Colonic mucosa (tissue), 4 donors: ENCODE measurements at regions not wholly inside any gene's neighbourhood (a gene's known extent, or its start where the extent isn't known, plus 50 kb on each side); places are given as distances from the start of the nearest gene placed in this dataset.

Experiments
- DNase-seq: peaks from one replicate; pipeline ENCODE4 v3.0.0-alpha.2; 2020
- H3K27ac ChIP-seq: fragments of 200-600 bp; one replicate; pipeline ENCODE4 v1.8.0; 2021
- H3K27me3 ChIP-seq: fragments of 200-600 bp; one replicate; pipeline ENCODE4 v1.8.0; 2021
- H3K36me3 ChIP-seq: fragments of 200-600 bp; one replicate; pipeline ENCODE4 v1.8.0; 2021
- H3K4me1 ChIP-seq: fragments of 200-600 bp; one replicate; pipeline ENCODE4 v1.8.0; 2021; ENCODE audit warnings: mild to moderate bottlenecking
- H3K4me3 ChIP-seq: fragments of 200-600 bp; one replicate; pipeline ENCODE4 v1.8.0; 2021
- H3K9ac ChIP-seq, 2 donors: one replicate each; pipeline ENCODE4 v1.7.0; 2013; ENCODE audit warnings: control low read depth in 2 of 2, low read depth in 2 of 2, low read length in 2 of 2
- H3K9me3 ChIP-seq: fragments of 200-600 bp; one replicate; pipeline ENCODE4 v1.8.0; 2021
- CTCF ChIP-seq: fragments of 200-600 bp; IDR thresholded peaks from one replicate; pipeline ENCODE4 v1.8.0; 2022; ENCODE audit warnings: antibody characterized with exemption, mild to moderate bottlenecking
- intact Hi-C: fragments of 100-400 bp; cut with DNase I; formaldehyde crosslinking; loops from one replicate; pipeline ENCODE4 v1.14.1; 2022
- donor health status: healthy.
- donor health status: DM: no; HTN: no; CAD: no.
- donor health status: DM: no; HTN: no; CAD: no.

- H3K9ac ChIP-seq, result no peak overlapping the region
- no peaks in the 10 kb centered on the region for H3K36me3 ChIP-seq
- no peaks in the 10 kb centered on the region for H3K4me1 ChIP-seq
- no peak for TF ChIP-seq CTCF
- no peak overlapping the region for H3K27ac ChIP-seq
- intact Hi-C loops, result no loop called here
- H3K4me3 ChIP-seq, result no peak overlapping the region
- DNase-seq, result no peak
- H3K9me3 ChIP-seq, result no peaks in the 10 kb centered on the region
- H3K27me3 ChIP-seq, result no peaks in the 10 kb centered on the region
Measured at GRCh38 chr4:115418635-115419396, 305.4 kb upstream of the NDST4 start.

GRCh38 chr4:115396034-115396433, 282.6 kb upstream of the NDST4 start:
- Histone ChIP-seq H3K4me1 (no peaks in the 10 kb centered on the region), H3K9ac (no peak overlapping the region), H3K27ac (no peak overlapping the region), H3K9me3 (no peaks in the 10 kb centered on the region), H3K36me3 (no peaks in the 10 kb centered on the region), H3K27me3 (no peaks in the 10 kb centered on the region), H3K4me3 (no peak overlapping the region)
- intact Hi-C loops, result no loop called here
- no peak for DNase-seq
- TF ChIP-seq CTCF, result no peak

- Histone ChIP-seq H3K27me3 (no peaks in the 10 kb centered on the region), H3K4me1 (no peaks in the 10 kb centered on the region), H3K9ac (no peak overlapping the region), H3K27ac (no peak overlapping the region), H3K9me3 (no peaks in the 10 kb centered on the region), H3K4me3 (no peak overlapping the region), H3K36me3 (no peaks in the 10 kb centered on the region)
- intact Hi-C loops, result no loop called here
- no peak for TF ChIP-seq CTCF
- no peak for DNase-seq
Measured at GRCh38 chr4:115376866-115377265, 263.4 kb upstream of the NDST4 start.

- TF ChIP-seq CTCF, result no peak
Measured at GRCh38 chr4:115374621-115375020, 261.2 kb upstream of the NDST4 start.

GRCh38 chr4:115370490-115370889, 257.1 kb upstream of the NDST4 start:
- DNase-seq, result no peak
- intact Hi-C loops, result no loop called here
- no peaks in the 10 kb centered on the region for H3K4me1 ChIP-seq

More at GRCh38 chr4:115374621-115375020, 261.2 kb upstream of the NDST4 start:
- Histone ChIP-seq H3K4me1 (no peaks in the 10 kb centered on the region), H3K4me3 (no peak overlapping the region), H3K27me3 (no peaks in the 10 kb centered on the region), H3K36me3 (no peaks in the 10 kb centered on the region), H3K9ac (no peak overlapping the region), H3K27ac (no peak overlapping the region), H3K9me3 (no peaks in the 10 kb centered on the region)
- DNase-seq, result no peak
- intact Hi-C loops, result no loop called here

More at GRCh38 chr4:115370490-115370889, 257.1 kb upstream of the NDST4 start:
- Histone ChIP-seq H3K36me3 (no peaks in the 10 kb centered on the region), H3K27ac (no peak overlapping the region), H3K9ac (no peak overlapping the region), H3K4me3 (no peak overlapping the region), H3K27me3 (no peaks in the 10 kb centered on the region), H3K9me3 (no peaks in the 10 kb centered on the region)
- TF ChIP-seq CTCF, result no peak
